DND-41 (cell line): ENCODE measurements at regions not wholly inside any gene's neighbourhood (a gene's known extent, or its start where the extent isn't known, plus 50 kb on each side); places are given as distances from the start of the nearest gene placed in this dataset.

Experiments
- ATAC-seq: fragments of 200-7000 bp; cut with Tn5 transposase; 3 replicates; pipeline ENCODE4 v1.9.1; 2021; ENCODE audit warnings: low read depth; ENCODE audit not compliant: insufficient read depth
- DNase-seq: peaks from one replicate; pipeline ENCODE4 v3.0.0-alpha.2; 2020
- H2AFZ ChIP-seq: 2 replicates; pipeline ENCODE4 v1.6.0; 2012; ENCODE audit warnings: low read depth, low read length
- H3K27ac ChIP-seq: 2 replicates; pipeline ENCODE4 v1.5.1; 2012; ENCODE audit warnings: low read length, inconsistent platforms
- H3K27me3 ChIP-seq: fragments of 200-600 bp; sonication (generic); 2 replicates; pipeline ENCODE4 v1.6.0; 2012; ENCODE audit warnings: low read length, mild to moderate bottlenecking, inconsistent platforms; ENCODE audit not compliant: insufficient read depth, poor library complexity
- H3K36me3 ChIP-seq: 2 replicates; pipeline ENCODE4 v1.5.1; 2012; ENCODE audit warnings: low read length, inconsistent platforms; ENCODE audit not compliant: insufficient read depth
- H3K4me1 ChIP-seq: 2 replicates; pipeline ENCODE4 v1.5.1; 2012; ENCODE audit warnings: mild to moderate bottlenecking, low read length; ENCODE audit not compliant: insufficient read depth
- H3K4me2 ChIP-seq: 2 replicates; pipeline ENCODE4 v1.6.0; 2012; ENCODE audit warnings: mild to moderate bottlenecking, moderate library complexity, low read length, inconsistent platforms; ENCODE audit not compliant: insufficient read depth
- H3K4me3 ChIP-seq, 2 experiments: fragments of 200-600 bp in 1 of 2; shearing (Covaris generic) in 1 of 2; 2 replicates each; pipeline ENCODE4 v1.5.1; 2012 to 2016; ENCODE audit warnings: inconsistent platforms in 2 of 2, low read length in 2 of 2, mild to moderate bottlenecking in 2 of 2, low read depth in 1 of 2, moderate library complexity in 1 of 2
- H3K79me2 ChIP-seq: 2 replicates; pipeline ENCODE4 v1.6.0; 2012; ENCODE audit warnings: low read length, inconsistent platforms; ENCODE audit not compliant: insufficient read depth
- H3K9ac ChIP-seq: 2 replicates; pipeline ENCODE4 v1.6.0; 2012; ENCODE audit warnings: low read depth, mild to moderate bottlenecking, inconsistent platforms, low read length, moderate library complexity
- H3K9me3 ChIP-seq: 2 replicates; pipeline ENCODE4 v1.5.1; 2012; ENCODE audit warnings: low read length, moderate library complexity, mild to moderate bottlenecking, inconsistent platforms; ENCODE audit not compliant: insufficient read depth, severe bottlenecking
- H4K20me1 ChIP-seq: 2 replicates; pipeline ENCODE4 v1.6.0; 2012; ENCODE audit warnings: low read length; ENCODE audit not compliant: insufficient read depth
- CTCF ChIP-seq: IDR thresholded peaks from 2 replicates; pipeline ENCODE4 v1.5.1; 2012; ENCODE audit warnings: borderline replicate concordance, low read length, moderate library complexity, mild to moderate bottlenecking; ENCODE audit not compliant: poor library complexity, severe bottlenecking; ENCODE audit errors: extremely low read depth
- EZH2 ChIP-seq: IDR thresholded peaks from 3 replicates; pipeline ENCODE4 v1.6.1; 2012; ENCODE audit warnings: borderline replicate concordance, low read depth, mild to moderate bottlenecking, moderate library complexity, low read length, inconsistent platforms; ENCODE audit not compliant: severe bottlenecking

GRCh38 chr10:78873413-78873812 is 195.4 kb upstream of the ZMIZ1 start:
- peaks cover 10% of the 10 kb centered on the region for H3K27me3 ChIP-seq
- no peaks in the 10 kb centered on the region for H3K9me3 ChIP-seq
- H4K20me1 ChIP-seq, result no peaks in the 10 kb centered on the region
- no peak overlapping the region for H3K4me3 ChIP-seq
- H3K9ac ChIP-seq, result no peak overlapping the region
- H3K36me3 ChIP-seq, result no peaks in the 10 kb centered on the region
- no peak overlapping the region for H3K27ac ChIP-seq
- H3K4me1 ChIP-seq, result no peaks in the 10 kb centered on the region
- ATAC-seq (no peak), DNase-seq (no peak)
- no peak overlapping the region for H3K4me2 ChIP-seq
- H2AFZ ChIP-seq, result no peak overlapping the region
- H3K79me2 ChIP-seq, result no peaks in the 10 kb centered on the region
- no peak for TF ChIP-seq CTCF

GRCh38 chr10:78875331-78875877 is 193.4 kb upstream of the ZMIZ1 start:
- ATAC-seq (no peak), DNase-seq (no peak)
- H3K79me2 ChIP-seq, result no peaks in the 10 kb centered on the region
- no peak overlapping the region for H3K27ac ChIP-seq
- H3K36me3 ChIP-seq, result no peaks in the 10 kb centered on the region
- peaks cover 9% of the 10 kb centered on the region for H3K9me3 ChIP-seq
- no peaks in the 10 kb centered on the region for H4K20me1 ChIP-seq
- H2AFZ ChIP-seq, result no peak overlapping the region
- no peak overlapping the region for H3K4me3 ChIP-seq
- no peaks in the 10 kb centered on the region for H3K4me1 ChIP-seq
- H3K9ac ChIP-seq, result no peak overlapping the region
- H3K27me3 ChIP-seq, result peaks cover 14% of the 10 kb centered on the region
- H3K4me2 ChIP-seq, result no peak overlapping the region
- no peak for TF ChIP-seq EZH2
- no peak for TF ChIP-seq CTCF

- H3K27me3 ChIP-seq, result peaks cover 14% of the 10 kb centered on the region
Observed at GRCh38 chr10:78875932-78876331, 192.8 kb upstream of the ZMIZ1 start.

More at GRCh38 chr10:78875932-78876331, 192.8 kb upstream of the ZMIZ1 start:
- Histone ChIP-seq H3K4me3 (no peak overlapping the region), H3K9me3 (peaks cover 9% of the 10 kb centered on the region), H3K27ac (no peak overlapping the region), H3K4me2 (no peak overlapping the region), H4K20me1 (no peaks in the 10 kb centered on the region), H3K79me2 (no peaks in the 10 kb centered on the region), H3K4me1 (no peaks in the 10 kb centered on the region), H3K9ac (no peak overlapping the region), H2AFZ (no peak overlapping the region), H3K36me3 (no peaks in the 10 kb centered on the region)
- ATAC-seq, result no peak
- no peak for TF ChIP-seq CTCF
- DNase-seq, result no peak
